Omental fat pad (tissue), 3 donors: ENCODE measurements at regions not wholly inside any gene's neighbourhood (a gene's known extent, or its start where the extent isn't known, plus 50 kb on each side); places are given as distances from the start of the nearest gene placed in this dataset.

ENCODE experiments used
- ATAC-seq: fragments of 150-250 bp; one replicate; pipeline ENCODE4 v1.9.1; 2016; ENCODE audit warnings: mild to moderate bottlenecking, moderate library complexity; ENCODE audit not compliant: low FRiP score
- DNase-seq: peaks from one replicate; pipeline ENCODE4 v3.0.0-alpha.2; 2019; ENCODE audit warnings: low spot score
- TF ChIP-seq, protein P1 (sequence below), 3 donors: fragments of 450-650 bp; IDR thresholded peaks; one replicate each; pipeline ENCODE4 v1.5.1; 2016 to 2017; ENCODE audit warnings: antibody characterized with exemption in 3 of 3, mild to moderate bottlenecking in 3 of 3, moderate library complexity in 2 of 3

DNA sequence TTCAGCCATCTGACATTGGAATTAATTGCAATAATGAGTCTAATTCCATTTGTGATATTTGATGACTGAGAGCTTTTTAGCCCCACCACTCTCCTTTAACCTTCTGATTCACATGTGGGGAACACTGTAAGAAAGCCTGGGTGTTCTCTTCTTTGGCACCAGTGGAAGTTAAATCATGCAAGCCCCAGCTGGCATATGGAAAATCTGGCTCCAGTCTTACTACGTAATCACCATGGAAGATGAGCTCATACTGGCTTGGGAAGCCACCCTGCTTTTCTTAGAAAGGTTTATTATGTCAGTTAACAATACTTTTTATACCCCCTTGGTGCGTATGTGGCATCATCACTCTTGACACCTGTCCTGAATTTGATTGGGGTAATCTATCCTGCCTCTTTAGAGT lies 479.3 kb downstream of the SLC16A7 start:
- TF ChIP-seq, protein P1, sequence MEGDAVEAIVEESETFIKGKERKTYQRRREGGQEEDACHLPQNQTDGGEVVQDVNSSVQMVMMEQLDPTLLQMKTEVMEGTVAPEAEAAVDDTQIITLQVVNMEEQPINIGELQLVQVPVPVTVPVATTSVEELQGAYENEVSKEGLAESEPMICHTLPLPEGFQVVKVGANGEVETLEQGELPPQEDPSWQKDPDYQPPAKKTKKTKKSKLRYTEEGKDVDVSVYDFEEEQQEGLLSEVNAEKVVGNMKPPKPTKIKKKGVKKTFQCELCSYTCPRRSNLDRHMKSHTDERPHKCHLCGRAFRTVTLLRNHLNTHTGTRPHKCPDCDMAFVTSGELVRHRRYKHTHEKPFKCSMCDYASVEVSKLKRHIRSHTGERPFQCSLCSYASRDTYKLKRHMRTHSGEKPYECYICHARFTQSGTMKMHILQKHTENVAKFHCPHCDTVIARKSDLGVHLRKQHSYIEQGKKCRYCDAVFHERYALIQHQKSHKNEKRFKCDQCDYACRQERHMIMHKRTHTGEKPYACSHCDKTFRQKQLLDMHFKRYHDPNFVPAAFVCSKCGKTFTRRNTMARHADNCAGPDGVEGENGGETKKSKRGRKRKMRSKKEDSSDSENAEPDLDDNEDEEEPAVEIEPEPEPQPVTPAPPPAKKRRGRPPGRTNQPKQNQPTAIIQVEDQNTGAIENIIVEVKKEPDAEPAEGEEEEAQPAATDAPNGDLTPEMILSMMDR (IDR thresholded peaks at IDR 0.05): no peak
- no peak for DNase-seq
- no peak for ATAC-seq

DNA sequence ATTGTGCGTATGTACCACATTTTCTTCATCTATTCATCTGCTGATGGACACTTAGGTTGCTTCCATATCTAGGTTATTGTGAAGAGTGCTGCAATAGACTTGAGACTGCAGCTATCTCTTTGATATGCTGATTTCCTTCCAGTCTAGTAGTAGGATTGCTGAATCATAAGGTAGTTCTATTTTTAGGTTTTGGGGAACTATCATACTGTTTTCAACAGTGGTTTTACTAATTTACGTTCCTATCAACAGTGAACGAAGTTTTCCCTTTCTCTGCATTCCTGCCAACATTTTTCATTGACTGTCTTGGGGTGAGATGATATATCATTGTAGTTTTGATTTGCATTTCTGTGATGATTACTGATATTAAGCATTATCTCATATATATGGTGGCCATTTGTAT lies 482.2 kb downstream of the SLC16A7 start:
- TF ChIP-seq, protein P1 (IDR thresholded peaks at IDR 0.05): no peak
- no peak for DNase-seq
- ATAC-seq: no peak

DNA sequence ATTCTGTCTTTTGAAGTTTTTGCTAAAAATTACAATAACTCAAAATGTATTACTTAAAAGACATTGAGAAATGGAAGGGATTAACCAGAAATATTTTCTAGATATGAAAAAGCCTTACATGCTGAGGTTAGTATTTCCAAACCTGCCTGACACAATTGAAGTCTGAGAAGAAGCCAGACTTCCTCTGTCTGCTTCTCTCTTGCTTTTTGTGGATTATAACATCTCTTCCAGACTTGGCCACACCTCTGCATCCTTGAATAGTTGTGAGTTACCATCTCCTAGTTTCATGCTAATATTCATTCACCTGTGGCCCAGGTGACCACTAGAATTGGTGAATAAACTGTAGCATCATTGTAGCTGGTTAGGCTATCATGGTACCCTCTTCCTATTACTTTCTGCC lies 497.6 kb downstream of the SLC16A7 start:
- TF ChIP-seq, protein P1 (IDR thresholded peaks at IDR 0.05): no peak
- no peak for DNase-seq
- ATAC-seq: no peak

DNA sequence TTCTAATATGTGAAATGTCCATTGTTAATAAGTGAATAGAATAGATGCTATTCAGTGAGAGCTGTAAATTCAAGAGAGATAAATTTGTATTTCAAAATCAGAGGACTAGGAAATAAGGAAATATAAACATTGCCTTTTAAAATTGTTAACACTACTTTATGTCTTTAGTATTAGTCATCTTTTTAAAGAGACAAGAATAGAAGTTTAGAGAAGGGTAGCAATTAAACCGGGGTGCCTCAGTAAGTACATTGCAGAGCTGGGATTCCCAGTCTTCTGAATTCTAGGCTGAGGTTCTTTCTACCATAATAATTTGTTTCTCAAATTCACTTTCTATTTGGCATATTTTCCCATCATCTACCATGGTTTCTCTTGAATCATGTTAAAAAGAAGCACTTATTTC lies 498.6 kb downstream of the SLC16A7 start:
- ATAC-seq (no peak), DNase-seq (no peak)
- TF ChIP-seq, protein P1 (IDR thresholded peaks at IDR 0.05): no peak

DNA sequence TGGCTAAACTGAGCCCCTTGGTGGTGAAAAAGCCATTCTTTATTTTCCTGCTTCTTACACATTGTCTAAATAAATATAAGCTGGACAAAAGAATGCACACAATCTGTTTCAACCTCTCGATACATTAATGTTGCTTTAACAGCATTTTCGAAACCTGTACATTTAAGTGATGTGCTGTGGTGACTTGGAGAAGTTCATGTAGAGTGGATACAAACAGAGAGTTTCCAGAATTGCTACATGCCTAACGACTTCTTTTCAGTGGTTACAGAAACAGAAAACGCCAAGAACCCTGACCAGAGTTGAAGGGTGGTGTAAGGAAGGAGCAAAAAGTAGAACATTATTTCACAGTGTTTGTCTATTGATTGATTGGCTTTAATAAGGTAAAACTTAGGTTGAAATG lies 500.9 kb downstream of the SLC16A7 start:
- ATAC-seq: no peak
- DNase-seq: no peak
- TF ChIP-seq, protein P1 (IDR thresholded peaks at IDR 0.05): no peak

DNA sequence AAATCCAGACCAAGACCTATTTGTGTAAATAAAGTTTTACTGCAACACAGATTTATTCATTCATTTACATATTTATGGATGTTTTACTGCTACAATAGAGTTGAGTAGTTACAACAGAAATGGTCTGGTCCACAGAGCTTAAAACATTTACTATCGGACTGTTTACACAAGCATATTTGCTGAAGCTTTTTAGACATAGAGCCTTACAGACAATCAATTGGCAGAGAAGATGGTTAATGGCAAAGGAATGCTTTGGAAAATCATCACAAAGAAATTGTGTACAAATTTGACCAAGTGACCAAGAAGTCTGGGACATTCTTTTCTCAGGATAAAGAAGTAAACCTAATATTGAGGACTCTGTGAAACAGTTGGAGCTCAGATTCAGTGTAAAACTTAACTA lies 504.3 kb downstream of the SLC16A7 start:
- TF ChIP-seq, protein P1 (IDR thresholded peaks at IDR 0.05): no peak
- DNase-seq: no peak
- ATAC-seq: no peak

DNA sequence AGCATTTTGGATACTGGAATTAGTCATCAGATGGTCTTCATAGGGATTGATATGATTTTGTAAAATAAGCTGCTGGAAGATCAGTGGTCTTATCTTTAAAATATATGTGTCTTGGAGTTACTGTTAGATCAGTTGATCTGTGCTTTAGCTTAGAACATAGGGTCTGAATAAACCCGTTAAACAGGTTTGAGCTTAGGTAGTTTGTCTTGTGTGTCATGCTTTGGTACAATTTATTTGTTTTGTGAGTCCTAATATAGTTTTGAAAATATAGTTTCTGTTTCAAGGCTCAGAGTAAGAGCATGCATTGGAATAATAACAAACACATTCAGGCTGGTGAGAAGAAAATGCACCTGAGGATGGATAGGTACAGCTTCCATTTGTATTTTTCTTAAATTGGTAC lies 505.0 kb downstream of the SLC16A7 start:
- ATAC-seq (no peak), DNase-seq (no peak)
- TF ChIP-seq, protein P1 (IDR thresholded peaks at IDR 0.05): no peak
